ENCODE measurements at regions not wholly inside any gene's neighbourhood (a gene's known extent, or its start where the extent isn't known, plus 50 kb on each side); places are given as distances from the start of the nearest gene placed in this dataset.

DNA sequence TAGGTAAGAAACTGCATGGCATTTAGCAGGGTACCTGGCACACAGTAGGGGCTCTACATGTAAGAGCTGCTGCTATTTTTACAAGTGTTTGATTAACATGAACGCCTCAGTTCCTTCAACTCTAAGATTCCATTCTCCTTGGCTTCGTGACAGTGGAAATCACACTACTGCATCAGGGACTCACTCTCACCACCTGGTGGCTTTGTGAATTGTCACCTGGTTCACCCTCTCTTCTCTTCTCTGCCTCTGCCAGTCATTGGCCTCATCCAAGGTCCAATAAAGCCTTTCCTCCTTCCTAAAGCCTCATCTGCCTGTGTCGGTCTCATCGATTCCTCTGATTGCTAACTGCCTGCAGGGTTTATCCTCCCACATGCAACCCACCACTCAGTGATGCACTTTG lies 476.4 kb downstream of the VRK1 start:
- DNase-seq, result no peak

GRCh38 chr14:97274626-97275025 lies 477.4 kb downstream of the VRK1 start:
- no peak for DNase-seq

DNA sequence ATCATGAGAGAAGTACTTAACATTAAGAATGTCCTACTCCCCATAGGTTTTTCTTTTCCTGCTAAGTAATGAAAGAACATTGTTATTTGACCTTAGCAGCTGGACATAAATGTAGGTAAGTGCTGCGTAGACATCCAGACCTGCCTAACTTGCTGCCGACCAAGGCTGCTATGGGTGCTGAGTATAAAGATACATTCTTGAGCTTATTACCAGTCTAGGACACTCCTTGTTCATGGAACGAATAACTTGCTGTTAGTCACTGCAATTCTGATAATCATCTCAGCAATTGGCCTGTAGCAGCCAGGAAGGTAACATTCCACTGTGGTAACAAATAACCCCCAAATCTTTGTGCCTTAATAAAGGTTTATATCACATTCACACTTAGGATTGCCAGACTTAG lies 478.1 kb downstream of the VRK1 start:
- DNase-seq, result no peak

- no peak for DNase-seq
Measured at GRCh38 chr14:97276573-97276972, 479.4 kb downstream of the VRK1 start.

DNA sequence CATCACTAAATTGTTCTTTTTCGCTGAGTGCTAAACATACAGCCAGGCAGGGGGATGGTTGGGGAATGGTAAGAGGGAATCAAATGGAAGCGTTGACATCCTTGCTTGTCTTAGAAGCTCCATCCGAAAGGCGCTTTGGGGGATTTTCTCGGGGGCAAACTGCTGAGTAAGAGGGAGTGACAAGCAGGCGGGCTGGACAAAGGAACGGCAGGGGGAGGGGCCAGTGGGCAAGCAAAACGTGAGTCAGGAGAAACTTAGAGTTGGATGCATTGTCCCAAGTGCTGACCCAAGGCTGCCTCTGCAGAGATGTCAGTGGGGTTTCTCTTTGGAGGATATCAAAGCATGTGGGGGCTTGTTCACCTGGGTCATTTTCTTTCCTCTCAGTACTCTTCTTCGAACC lies 480.5 kb downstream of the VRK1 start:
- no peak for DNase-seq

- DNase-seq, result no peak
Measured at GRCh38 chr14:97280526-97280925, 483.3 kb downstream of the VRK1 start.

DNA sequence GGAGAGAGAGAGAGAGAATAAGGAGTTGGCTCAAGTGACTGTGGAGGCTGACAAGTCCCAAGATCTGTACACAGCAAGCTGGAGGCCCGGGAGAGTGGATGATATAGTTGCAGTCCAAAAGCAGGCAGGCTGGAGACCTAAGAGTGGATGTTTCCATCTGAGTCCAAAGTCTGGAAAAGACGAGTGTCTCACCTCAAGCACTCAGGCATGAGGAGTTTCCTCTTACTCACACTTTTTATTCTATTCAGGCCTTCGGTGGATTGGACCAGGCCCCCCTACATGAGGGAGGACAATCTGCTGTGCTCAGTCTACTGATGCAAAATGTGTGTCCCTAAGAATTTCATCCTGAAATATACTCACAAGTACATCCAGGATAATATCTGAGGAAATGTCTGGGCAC lies 484.6 kb downstream of the VRK1 start:
- no peak for DNase-seq

DNA sequence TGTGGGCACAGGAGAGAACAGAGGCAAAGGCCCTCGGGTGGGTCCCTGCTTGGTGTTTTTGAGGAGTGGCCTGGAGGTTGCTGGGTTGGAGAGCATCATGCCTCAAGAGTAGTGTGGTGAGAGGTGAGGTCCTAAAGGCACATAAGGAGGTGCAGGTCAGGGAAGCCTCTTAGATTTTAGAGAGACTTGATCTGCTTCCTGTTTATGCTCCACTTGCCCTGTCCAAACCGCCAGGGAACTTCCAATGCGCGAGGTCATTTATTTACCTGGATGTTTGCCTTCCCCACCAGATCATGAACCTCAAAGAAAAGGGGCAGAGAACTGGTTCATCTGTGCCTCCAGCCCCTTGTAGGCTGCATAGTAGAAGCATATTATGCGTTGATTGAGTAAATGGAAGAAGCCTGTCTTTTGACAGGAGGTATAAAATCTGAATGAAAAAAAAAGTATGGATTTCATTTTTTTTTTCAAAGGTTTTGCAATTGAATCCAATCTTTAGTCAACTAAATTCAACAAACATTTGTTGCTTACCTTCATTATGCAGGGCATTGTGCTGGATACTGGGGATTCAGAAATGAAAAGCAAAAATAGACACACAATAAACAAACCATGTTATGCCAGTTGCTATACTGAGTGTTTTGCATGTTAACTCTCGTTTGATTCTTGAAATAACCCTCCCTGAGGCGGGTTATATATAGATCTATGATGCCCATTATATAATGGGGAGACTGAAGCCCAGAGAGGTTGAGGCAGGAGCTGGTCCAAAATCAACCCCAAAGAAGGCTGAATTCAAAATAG lies 485.2 kb downstream of the VRK1 start:
- DNase-seq, result no peak

GRCh38 chr14:97283005-97283403 lies 485.8 kb downstream of the VRK1 start:
- DNase-seq, result no peak

DNA sequence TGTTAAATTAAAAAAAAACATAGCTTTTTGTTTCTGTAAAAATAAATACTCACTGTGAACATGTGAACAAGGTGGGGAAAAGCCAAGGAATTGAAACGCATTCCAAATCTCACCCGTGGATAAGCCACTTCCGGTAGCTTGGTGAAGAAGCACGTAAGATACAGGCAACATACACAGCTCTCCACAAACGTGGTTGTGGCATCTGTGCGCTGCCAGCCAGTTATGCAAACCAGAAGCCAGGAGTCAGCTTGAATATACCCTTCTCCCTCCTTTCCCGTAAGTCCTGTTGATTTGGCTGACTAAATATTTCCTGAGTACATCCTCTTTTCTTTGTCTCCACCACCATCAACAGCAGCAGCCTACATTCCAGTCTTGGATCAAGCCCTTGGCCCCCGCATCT lies 486.2 kb downstream of the VRK1 start:
- DNase-seq, result no peak

DNA sequence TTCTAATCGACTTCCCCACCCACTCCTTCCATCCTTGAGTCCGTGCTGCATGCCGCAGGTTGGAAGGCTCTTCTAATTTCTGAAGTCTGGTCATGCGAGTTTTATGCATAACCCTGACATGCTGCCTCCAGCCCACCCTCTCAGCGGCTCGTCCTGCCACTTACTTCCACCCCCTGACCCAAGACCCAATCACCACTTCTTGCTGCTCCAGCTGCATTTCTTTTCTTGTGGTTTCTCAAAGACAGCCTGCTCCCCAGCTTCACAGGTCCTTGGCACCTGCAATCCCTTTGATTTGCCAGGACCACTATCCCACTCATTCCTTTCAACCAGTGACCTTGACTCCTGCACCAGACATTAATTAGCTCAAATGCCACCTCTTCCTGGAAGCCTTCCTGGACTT lies 486.7 kb downstream of the VRK1 start:
- DNase-seq, result no peak

DNA sequence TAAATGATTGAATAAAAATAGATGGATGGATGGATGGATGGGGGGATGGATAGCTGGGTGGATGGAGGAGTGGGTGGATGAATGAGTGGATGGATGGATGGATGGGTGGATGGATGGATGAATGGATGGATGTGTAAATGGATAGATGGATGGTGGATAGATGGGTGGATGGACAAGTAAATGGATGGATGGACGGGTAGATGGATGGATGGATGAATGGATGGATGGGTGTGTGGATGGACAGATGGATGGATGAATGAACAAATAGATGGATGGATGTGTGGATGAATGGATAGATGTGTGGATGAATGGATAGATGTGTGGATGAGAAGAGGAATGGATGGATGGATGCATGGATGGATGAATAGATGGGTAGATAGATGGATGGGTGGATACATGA lies 490.8 kb downstream of the VRK1 start:
- DNase-seq, result no peak

DNA sequence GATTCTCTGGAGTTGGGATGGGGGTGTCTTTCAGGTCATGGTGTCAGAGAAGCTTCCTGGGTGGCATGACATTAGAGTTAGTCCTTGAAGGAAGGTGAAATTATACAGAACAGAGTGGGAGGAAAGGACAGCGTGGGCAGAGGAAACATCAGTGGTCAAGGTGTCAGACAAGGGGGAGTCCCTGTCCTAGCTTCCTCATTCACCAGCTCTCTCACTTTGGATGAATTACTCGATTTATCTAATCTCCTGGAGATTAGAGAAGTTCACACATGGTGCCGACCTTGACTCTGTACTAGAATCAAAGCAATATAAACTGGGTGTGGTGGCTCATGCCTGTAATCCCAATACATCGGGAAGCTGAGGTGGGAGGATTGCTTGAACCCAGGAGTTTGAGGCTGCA lies 492.9 kb downstream of the VRK1 start:
- DNase-seq, result no peak

DNA sequence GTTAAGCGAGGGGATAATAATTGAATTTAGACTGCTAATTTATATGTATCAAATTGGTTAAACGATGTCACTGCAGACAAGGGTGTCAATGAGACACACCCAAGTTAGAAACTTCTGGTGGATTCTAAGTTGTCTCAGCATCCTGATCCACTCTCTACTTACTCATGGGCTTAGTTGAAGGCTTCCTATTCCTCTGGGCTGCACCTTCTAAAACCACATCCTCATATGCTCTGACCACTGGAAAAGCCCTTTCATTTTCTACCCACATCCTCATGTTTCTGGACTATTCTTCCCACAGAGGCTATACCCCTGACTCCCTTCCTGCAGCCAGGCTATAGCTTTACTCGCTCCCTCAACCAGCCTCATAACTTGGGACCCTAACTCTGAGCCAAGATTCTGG lies 493.8 kb downstream of the VRK1 start:
- DNase-seq, result no peak

- no peak for DNase-seq
Measured at GRCh38 chr14:97293659-97294058, 496.5 kb downstream of the VRK1 start.

DNA sequence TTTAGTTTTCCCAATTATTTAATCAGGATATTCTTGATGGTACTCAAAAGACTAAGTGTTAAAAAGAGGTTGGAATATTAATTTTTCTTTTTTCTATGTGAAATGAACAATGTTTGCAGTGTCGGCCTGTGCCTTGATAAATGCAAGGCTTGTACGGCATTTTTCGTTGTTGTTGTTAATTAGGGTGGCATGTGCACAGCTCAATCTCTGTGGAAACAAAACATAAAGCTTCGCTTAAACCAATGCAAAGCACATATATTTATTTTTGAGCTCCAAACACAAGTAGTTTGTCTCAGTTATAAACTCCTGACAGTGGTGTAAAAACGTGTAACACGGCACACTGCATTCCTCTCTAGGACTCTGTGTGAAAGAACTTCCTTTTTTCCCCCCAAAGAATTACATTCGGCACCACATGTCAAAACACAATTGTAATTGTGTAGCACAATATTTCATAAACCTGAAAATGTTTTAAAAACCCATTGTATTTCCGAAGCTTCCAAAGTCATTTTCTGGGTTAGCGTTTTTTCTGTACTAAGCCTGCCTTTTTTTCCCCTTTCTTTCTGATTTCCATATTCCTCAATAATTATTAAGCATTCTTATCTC lies 498.0 kb downstream of the VRK1 start:
- no peak for DNase-seq

- no peak for DNase-seq
Measured at GRCh38 chr14:97296176-97296575, 499.0 kb downstream of the VRK1 start.

DNA sequence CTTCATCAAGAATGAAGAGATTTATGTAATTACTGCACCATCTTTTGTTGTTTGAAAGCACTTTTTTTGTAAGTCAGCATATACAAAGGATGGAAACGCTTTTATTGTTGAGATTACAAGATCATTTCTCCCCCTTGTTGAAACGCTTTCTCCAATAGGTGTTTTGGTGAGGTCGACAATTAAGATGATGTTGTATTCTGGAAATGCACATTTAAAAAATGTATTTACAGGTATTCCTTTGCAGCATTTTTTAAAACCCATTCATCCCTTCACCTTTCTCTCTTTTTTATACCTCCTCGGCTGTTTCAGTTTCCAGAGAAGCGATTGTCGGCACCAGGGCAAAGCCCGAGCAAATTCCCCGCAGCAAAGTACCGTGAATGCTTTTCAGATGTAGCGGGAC lies 499.9 kb downstream of the VRK1 start:
- DNase-seq, result no peak

GRCh38 chr14:97298331-97298730 lies 501.1 kb downstream of the VRK1 start:
- DNase-seq, result no peak

- DNase-seq, result no peak
Measured at GRCh38 chr14:97298736-97299135, 501.6 kb downstream of the VRK1 start.

DNA sequence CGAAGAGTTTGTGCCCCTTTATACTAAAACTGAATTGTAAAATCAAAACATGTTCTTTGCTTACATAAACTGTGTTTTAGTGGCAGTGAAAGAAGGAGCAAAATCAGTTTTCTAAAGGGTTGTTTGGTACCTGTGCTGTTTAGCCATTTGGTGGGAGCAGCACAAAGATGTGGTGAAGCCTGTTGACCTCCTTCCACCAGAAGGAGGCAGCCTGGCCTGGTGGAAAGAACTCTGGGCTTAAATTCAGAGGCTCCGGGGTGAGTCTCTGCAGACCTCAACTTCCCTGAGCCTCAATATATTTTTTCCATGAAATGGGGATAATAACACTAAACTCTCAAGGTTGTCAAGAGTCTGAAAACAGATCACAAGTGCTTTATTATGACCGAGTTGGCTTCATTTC lies 502.5 kb downstream of the VRK1 start:
- no peak for DNase-seq

- no peak for DNase-seq
Measured at GRCh38 chr14:97301931-97302559, 504.9 kb downstream of the VRK1 start.

- DNase-seq, result no peak
Measured at GRCh38 chr14:97306133-97306759, 509.1 kb downstream of the VRK1 start.

GRCh38 chr14:97306760-97307246 lies 509.6 kb downstream of the VRK1 start:
- DNase-seq, result no peak
